ENCODE measurements at regions not wholly inside any gene's neighbourhood (a gene's known extent, or its start where the extent isn't known, plus 50 kb on each side); places are given as distances from the start of the nearest gene placed in this dataset.

DNA sequence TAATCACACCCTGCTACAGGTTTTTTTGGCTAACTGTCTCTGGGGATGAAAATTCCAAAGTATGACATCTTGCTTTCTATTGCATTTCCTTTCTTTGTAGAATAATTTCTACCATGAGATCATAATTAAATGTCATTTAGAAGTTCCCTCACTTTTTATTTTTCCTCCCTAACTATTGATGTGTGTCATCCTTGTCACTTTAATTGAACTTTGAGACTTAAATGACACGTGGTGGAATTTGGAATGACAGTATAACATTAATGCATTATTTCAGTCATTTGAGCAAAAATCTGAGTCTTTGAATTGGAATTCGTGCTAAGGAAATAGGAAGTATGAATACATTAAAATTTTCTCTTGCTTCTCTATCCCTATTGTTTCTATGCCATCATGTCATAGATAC, 745.4 kb downstream of the PDHA2 start:
- BruUV-seq (replicated peaks) = no TSS peak

DNA sequence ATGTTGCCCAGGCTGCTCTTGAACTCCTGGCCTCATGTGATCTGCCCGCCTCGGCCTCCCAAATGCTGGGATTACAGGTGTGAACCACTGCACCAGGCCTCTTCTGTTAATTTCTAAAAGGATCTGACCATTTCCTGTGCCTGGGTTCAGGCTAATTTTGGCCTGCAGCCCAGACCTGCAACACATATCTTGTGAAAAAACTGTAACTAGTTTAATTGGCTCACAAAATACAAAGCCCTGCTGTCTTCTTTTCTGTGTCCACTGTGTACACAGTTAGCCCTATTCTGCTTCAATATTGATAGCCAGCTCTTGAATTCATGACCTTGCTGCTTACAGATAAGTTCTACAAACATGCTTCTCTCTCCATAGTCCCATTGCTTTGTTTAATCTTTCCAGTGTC, 753.5 kb downstream of the PDHA2 start:
- intact Hi-C loops (cut with micrococcal nuclease; ENCODE audit: unreplicated experiment) = no loop called here
- H3K36me3 Mint-ChIP-seq (ENCODE audit: insufficient read depth, unreplicated experiment) = no peaks in the 10 kb centered on the region
- Histone ChIP-seq H3K4me3 (ENCODE audit: low read depth, low read length) (no peak overlapping the region), H3K27me3 (replicated peaks; ENCODE audit: control insufficient read depth, insufficient read depth, low read length) (no peaks in the 10 kb centered on the region), H3K4me1 (no peaks in the 10 kb centered on the region), H3K9me3 (no peaks in the 10 kb centered on the region), H3K36me3 (ENCODE audit: control insufficient read depth, insufficient read depth, low read length) (no peaks in the 10 kb centered on the region)
- H3K9me3 Mint-ChIP-seq (ENCODE audit: unreplicated experiment) = no peaks in the 10 kb centered on the region
- no peak overlapping the region for H3K4me3 Mint-ChIP-seq (ENCODE audit: unreplicated experiment)
- ChIA-PET POLR2A (no interaction called here), CTCF (no interaction called here)
- DNase-seq = no peak
- H3K27ac Mint-ChIP-seq (ENCODE audit: unreplicated experiment) = no peak overlapping the region
- no TSS peak for BruUV-seq (replicated peaks)
- H3K4me1 Mint-ChIP-seq (ENCODE audit: low read depth, unreplicated experiment) = peaks cover 6% of the 10 kb centered on the region
- TF ChIP-seq, protein P1, sequence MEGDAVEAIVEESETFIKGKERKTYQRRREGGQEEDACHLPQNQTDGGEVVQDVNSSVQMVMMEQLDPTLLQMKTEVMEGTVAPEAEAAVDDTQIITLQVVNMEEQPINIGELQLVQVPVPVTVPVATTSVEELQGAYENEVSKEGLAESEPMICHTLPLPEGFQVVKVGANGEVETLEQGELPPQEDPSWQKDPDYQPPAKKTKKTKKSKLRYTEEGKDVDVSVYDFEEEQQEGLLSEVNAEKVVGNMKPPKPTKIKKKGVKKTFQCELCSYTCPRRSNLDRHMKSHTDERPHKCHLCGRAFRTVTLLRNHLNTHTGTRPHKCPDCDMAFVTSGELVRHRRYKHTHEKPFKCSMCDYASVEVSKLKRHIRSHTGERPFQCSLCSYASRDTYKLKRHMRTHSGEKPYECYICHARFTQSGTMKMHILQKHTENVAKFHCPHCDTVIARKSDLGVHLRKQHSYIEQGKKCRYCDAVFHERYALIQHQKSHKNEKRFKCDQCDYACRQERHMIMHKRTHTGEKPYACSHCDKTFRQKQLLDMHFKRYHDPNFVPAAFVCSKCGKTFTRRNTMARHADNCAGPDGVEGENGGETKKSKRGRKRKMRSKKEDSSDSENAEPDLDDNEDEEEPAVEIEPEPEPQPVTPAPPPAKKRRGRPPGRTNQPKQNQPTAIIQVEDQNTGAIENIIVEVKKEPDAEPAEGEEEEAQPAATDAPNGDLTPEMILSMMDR (IDR thresholded peaks at IDR 0.05; ENCODE audit: insufficient read depth in 1 of 2, low read depth in 1 of 2, low read length in 1 of 2, severe bottlenecking in 1 of 2, unreplicated experiment in 1 of 2) = no peak
- H3K27me3 Mint-ChIP-seq (ENCODE audit: insufficient read depth, unreplicated experiment) = no peaks in the 10 kb centered on the region

More for the DNA sequence above, 745.4 kb downstream of the PDHA2 start:
- H3K27ac Mint-ChIP-seq (ENCODE audit: unreplicated experiment) = no peak overlapping the region
- Histone ChIP-seq H3K36me3 (ENCODE audit: control insufficient read depth, insufficient read depth, low read length) (no peaks in the 10 kb centered on the region), H3K27me3 (replicated peaks; ENCODE audit: control insufficient read depth, insufficient read depth, low read length) (no peaks in the 10 kb centered on the region), H3K4me1 (no peaks in the 10 kb centered on the region), H3K9me3 (no peaks in the 10 kb centered on the region), H3K4me3 (ENCODE audit: low read depth, low read length) (no peak overlapping the region)
- ChIA-PET POLR2A (no interaction called here), CTCF (no interaction called here)
- DNase-seq = no peak
- TF ChIP-seq, protein P1 (IDR thresholded peaks at IDR 0.05; ENCODE audit: insufficient read depth in 1 of 2, low read depth in 1 of 2, low read length in 1 of 2, severe bottlenecking in 1 of 2, unreplicated experiment in 1 of 2) = no peak
- H3K4me3 Mint-ChIP-seq (ENCODE audit: unreplicated experiment) = no peak overlapping the region
- intact Hi-C loops (cut with micrococcal nuclease; ENCODE audit: unreplicated experiment) = no loop called here
- H3K27me3 Mint-ChIP-seq (ENCODE audit: insufficient read depth, unreplicated experiment) = no peaks in the 10 kb centered on the region
- no peaks in the 10 kb centered on the region for H3K36me3 Mint-ChIP-seq (ENCODE audit: insufficient read depth, unreplicated experiment)
- H3K4me1 Mint-ChIP-seq (ENCODE audit: low read depth, unreplicated experiment) = no peaks in the 10 kb centered on the region
- H3K9me3 Mint-ChIP-seq (ENCODE audit: unreplicated experiment) = no peaks in the 10 kb centered on the region

DNA sequence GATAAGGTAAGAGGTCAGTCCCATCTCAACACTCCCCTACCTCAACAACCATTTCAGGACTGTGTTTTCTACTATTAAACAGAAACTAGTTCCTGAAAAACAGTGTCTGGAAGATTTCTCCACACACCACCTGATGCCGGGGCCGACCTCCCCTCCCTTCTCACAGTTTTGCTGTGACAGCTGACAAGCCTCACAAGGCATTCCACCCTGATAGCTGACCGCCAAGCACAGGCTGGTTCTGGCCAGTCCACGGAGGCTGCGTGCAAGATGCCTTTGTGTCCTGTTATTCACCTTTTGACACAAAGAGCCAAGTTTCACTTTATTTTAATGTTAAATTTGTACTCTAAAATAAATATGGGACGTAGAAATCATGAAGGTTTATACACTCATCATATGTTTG, 758.6 kb downstream of the PDHA2 start:
- ChIA-PET POLR2A (no interaction called here), CTCF (no interaction called here)
- intact Hi-C loops (cut with micrococcal nuclease; ENCODE audit: unreplicated experiment) = no loop called here
- DNase-seq = no peak
- TF ChIP-seq, protein P1 (IDR thresholded peaks at IDR 0.05; ENCODE audit: insufficient read depth in 1 of 2, low read depth in 1 of 2, low read length in 1 of 2, severe bottlenecking in 1 of 2, unreplicated experiment in 1 of 2) = no peak
- H3K9me3 ChIP-seq = no peaks in the 10 kb centered on the region
- no peaks in the 10 kb centered on the region for H3K36me3 Mint-ChIP-seq (ENCODE audit: insufficient read depth, unreplicated experiment)
- no peaks in the 10 kb centered on the region for H3K27me3 Mint-ChIP-seq (ENCODE audit: insufficient read depth, unreplicated experiment)
- no peak overlapping the region for H3K4me3 Mint-ChIP-seq (ENCODE audit: unreplicated experiment)
- H3K4me1 Mint-ChIP-seq (ENCODE audit: low read depth, unreplicated experiment) = peaks cover 6% of the 10 kb centered on the region
- H3K36me3 ChIP-seq (ENCODE audit: control insufficient read depth, insufficient read depth, low read length) = no peaks in the 10 kb centered on the region
- BruUV-seq (replicated peaks) = no TSS peak
- no peak overlapping the region for H3K27ac Mint-ChIP-seq (ENCODE audit: unreplicated experiment)
- no peaks in the 10 kb centered on the region for H3K4me1 ChIP-seq
- no peaks in the 10 kb centered on the region for H3K27me3 ChIP-seq (replicated peaks; ENCODE audit: control insufficient read depth, insufficient read depth, low read length)
- H3K4me3 ChIP-seq (ENCODE audit: low read depth, low read length) = no peak overlapping the region
- H3K9me3 Mint-ChIP-seq (ENCODE audit: unreplicated experiment) = no peaks in the 10 kb centered on the region
